ENCODE measurements at regions not wholly inside any gene's neighbourhood (a gene's known extent, or its start where the extent isn't known, plus 50 kb on each side); places are given as distances from the start of the nearest gene placed in this dataset.

DNA sequence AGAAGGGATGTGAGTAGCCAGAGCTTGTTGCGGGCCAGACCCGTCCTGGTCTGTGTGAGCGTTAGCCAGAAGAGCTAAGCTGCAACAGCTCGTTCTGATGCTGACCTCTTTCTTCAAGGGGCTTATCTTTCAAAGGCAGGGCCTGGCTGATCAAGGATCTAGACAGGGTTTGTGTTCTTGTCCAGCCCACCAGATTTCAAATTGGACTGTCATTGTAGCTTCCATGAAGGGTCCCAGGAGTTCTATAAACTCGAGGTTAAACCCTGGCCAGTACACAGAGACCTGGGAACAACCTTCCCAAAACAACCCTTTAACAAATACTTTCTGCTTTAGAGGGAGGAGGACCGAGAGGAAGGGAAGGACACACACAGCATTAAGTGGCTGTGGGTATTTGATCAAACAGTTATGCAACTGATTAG lies 153.0 kb upstream of the TUT7 start:
- TF ChIP-seq, protein P1, sequence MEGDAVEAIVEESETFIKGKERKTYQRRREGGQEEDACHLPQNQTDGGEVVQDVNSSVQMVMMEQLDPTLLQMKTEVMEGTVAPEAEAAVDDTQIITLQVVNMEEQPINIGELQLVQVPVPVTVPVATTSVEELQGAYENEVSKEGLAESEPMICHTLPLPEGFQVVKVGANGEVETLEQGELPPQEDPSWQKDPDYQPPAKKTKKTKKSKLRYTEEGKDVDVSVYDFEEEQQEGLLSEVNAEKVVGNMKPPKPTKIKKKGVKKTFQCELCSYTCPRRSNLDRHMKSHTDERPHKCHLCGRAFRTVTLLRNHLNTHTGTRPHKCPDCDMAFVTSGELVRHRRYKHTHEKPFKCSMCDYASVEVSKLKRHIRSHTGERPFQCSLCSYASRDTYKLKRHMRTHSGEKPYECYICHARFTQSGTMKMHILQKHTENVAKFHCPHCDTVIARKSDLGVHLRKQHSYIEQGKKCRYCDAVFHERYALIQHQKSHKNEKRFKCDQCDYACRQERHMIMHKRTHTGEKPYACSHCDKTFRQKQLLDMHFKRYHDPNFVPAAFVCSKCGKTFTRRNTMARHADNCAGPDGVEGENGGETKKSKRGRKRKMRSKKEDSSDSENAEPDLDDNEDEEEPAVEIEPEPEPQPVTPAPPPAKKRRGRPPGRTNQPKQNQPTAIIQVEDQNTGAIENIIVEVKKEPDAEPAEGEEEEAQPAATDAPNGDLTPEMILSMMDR (conservative IDR thresholded peaks at IDR 0.05) = no peak
- no peak for TF ChIP-seq EZH2 (IDR thresholded peaks at IDR 0.05; ENCODE audit: low read depth)

All from PC-9 (cell line).